GM18873 (cell line): ENCODE measurements at regions not wholly inside any gene's neighbourhood (a gene's known extent, or its start where the extent isn't known, plus 50 kb on each side); places are given as distances from the start of the nearest gene placed in this dataset.
"Not testable (repeated sequence)": the region's sequence is repeated elsewhere in the genome, so short reads cannot be mapped to it uniquely, and the experiment has no call there.

Experiments used
- ATAC-seq: cut with Tn5 transposase; IDR thresholded peaks from one replicate; pipeline ENCODE4 v1.9.1; 2021; ENCODE audit warnings: mild to moderate bottlenecking, moderate library complexity, moderate number of reproducible peaks; ENCODE audit not compliant: unreplicated experiment, low FRiP score

GRCh38 chr6:151671195-151671594, 136.3 kb upstream of the ESR1 start:
- no peak for ATAC-seq

DNA sequence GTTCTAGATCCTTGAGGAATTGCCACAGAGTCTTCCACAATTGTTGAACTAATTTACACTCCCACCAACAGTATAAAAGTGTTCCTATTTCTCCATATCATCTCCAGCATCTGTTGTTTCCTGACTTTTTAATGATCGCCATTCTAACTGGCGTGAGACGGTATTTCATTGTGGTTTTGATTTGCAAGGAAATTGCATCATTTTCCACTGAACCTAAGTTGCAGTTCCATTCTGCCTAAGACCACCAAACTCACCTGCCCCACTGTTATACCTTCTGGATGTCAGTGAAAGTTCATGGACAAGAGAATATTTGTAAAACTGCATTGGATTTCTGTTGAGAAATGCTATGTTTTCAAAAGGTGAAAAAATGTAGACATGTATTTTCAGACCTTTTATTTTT, 132.9 kb upstream of the ESR1 start:
- ATAC-seq, result no peak

DNA sequence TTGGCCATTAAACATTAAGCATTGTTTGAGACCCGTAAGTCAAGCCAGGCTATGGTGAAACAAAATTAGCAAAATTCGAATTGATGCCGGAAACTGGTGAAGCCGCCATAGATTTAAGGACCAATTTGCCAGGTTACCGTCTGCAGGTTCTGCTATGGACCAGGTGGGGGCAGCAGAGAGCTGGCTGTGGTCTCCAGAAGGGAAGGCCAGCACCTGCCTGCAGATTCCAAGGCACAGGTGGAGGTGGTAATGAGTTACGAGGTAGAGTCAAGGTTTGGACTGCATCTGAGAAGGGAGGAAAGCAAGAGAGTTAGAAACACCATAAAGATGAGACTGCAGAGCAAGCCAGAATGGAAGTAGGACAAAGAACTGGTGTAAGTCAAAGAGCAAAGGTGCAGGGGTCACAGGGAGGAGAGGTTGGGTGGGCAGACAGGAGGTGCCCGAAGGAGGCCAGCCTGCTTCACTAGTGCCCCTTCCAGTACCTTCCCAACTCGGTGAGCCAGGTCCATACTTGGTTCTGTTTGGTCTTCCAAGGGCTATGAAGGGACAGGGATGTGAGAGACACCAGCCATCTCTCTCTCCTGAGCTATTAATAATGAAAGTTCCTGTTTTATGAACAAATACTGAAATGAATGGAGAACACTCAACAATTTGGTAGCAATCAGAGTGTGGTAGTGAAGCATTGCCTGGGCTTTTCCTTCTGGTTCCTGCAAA, 131.6 kb upstream of the ESR1 start:
- ATAC-seq, result peak; percentile 84

DNA sequence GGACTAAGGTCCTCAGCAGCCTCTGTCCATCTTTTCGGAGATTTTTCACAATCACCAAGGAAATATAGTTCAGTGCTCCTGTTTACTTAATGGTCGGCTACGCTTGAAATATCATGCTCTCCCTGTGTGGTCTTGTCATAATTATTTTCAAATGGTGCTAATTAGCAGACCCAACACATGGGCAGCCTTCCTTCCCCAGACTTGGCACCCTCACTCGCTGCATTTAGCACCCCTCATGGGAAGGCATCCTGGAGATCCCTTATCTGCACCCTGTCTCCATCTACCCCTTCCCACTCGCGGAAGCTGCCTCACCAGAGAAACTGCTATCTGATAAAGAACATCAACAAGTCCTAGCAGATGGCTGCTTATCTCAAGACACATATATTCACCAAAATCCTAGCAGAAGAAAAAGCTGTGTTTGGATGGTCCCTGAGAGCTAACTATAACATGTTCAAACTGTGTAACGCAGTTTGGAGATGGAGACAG, 131.0 kb upstream of the ESR1 start:
- no peak for ATAC-seq

- ATAC-seq, result no peak
Observed at GRCh38 chr6:151677404-151677803, 130.1 kb upstream of the ESR1 start.

- ATAC-seq, result no peak
Observed at GRCh38 chr6:151679081-151679480, 128.4 kb upstream of the ESR1 start.

DNA sequence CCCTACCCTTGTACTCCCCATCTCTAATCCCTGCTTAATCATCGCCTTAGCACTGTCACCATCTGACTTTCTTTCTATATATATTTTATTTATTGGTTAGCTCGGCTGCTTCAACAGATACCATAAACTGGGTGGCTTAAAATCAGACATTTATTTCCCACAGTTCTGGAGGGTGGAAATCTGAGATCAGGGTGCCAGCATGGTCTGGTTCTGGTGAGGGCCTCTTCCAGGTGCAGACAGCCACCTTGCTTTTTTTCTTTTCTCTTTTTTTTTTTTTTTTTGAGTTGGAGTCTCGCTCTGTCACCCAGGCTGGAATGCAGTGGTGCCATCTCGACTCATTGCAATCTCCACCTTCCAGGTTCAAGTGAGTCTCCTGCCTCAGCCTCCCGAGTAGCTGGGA, 127.5 kb upstream of the ESR1 start:
- ATAC-seq, result no peak

DNA sequence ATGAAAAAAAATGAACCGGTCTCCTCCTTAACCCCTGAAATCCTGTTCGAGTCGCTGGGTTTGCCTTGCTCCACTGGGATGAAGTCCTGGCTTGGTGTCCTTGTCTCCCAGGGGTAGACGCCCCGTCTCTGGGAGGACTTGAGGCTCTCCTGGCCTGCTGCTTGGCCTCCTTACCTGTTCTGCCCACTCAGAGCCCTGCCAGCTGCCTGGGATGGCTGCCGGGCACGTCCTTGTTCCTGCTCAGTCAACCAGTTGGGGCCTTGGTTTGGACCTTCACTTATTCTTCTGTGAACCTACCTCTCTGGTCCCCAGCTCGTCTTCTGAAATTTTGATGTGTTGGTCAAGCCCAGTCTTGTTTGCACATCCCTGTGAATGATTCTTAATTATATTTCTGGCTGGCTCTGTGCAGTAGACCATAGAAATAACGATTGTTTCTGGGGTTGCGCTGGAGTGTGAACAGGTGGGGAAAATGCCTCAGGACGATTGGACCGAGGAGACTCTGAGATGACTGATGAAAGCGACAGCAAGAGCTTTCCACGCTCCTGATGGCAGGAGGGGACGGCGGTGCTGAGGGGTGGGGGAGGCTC, 126.5 kb upstream of the ESR1 start:
- no peak for ATAC-seq

DNA sequence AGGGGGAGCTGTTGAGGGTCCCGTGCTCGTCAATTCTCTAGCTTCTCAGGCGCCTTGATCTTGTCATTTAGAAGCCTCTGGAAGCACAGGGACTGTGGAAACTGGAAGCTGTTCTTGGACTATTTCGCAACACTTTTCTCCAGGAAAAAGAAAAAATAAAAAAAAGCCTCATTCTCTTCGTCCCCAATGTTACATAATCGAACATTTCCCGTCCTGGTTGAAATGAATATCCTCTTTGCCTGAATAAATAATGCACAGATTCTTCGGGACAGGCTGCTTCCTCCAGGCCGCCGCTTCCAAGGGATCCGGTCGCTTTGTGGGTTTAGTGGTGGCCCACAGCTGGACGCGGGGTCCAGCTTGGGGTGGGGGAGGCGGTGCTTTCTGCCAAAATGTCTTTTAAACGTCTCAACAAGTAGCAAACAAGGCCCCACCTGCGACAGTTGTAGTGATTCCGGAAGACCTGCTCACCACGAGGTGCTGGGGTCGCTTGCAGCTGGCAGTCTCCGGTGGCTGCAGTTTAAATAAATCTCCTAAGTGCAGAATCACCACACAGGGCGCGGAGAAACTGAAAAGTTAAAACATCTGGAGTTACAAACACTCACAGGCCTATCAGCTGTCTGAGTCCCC, 125.9 kb upstream of the ESR1 start:
- no peak for ATAC-seq

DNA sequence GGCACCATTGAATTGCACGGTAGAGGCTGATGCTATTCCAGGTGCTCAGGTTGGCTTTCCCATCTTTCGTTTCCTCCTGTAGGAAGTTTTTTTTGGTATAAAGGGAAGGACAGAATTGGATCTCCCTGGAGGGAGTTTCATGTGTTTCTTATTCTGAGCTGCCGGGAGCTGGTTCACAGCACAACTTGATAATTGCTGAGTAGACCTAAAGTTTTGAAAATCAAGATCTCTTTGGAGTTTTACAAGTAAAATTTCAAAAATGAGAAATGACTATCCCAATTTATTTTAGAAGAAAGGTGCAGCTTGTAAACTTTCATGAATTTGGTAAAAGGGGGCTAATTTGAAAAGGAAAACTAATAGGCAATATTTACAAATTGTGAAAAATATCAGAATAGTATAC, 125.2 kb upstream of the ESR1 start:
- ATAC-seq, result no peak

DNA sequence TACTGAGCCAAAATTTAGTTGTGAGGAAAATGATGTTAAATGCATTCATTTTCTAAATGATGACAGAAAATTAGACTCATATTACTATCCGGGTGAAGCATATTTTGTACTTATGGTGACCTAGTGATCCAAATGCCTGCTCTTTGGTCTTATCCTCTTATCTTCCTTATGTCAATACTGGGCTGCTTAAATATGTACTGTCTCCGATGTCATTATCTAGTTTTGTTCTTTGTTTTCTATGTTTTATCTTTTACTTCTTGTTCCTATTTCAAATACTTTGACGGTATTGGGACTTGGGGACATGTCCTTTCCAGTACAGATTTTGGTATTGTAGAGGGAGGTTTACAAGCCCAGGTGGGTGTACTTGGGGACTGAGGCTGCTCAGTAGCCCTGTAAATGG, 124.6 kb upstream of the ESR1 start:
- ATAC-seq, result no peak

DNA sequence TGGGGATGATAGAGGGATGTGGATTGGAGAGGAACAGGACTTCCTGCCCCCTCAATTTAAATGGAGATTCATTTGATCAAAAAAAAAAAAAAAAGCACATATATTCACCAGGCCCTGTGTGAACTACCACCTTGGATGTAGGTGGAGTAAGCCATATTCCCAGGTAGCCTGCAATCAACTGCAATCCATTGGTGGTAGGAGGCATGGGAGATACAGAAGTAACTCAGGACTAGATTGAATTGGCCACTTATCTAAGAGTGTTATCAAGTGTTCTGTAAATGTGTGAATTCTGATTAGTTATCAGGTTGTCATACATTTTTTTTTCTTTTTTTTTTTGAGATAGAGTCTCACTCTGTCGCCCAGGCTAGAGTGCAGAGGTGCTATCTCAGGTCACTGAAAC, 124.1 kb upstream of the ESR1 start:
- no peak for ATAC-seq

DNA sequence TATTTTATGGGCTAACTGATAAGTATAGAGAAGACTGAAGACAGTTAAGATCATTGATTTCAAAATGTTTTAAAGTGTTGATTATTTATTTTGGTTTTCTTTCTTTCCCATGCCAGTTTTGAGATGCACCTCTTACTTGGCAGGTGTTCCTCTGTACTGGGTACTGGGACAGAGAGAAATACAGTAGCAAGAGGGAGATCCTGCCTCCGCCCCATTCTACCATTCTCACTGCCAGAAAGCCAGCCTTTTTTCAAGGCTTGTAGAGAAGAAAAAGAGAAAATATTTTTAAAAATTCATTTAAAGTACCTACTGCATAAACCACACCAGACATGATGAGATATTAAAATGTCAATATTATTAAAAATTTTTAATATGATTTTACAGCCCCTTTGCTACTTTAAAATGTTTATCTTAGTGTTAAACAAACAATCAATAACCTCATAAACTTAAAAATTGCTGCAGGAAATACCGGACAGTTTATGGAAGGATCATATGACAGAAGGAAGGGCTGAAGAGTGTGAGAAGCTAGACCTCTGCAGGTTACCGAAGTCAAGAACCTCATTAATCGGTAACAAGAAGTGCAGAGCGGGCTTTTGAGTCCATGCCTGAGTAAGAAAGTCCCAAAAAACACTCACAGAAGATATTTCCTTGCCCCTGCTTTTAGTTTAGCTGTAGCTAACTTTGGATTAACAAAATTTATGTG, 117.8 kb upstream of the ESR1 start:
- no peak for ATAC-seq

DNA sequence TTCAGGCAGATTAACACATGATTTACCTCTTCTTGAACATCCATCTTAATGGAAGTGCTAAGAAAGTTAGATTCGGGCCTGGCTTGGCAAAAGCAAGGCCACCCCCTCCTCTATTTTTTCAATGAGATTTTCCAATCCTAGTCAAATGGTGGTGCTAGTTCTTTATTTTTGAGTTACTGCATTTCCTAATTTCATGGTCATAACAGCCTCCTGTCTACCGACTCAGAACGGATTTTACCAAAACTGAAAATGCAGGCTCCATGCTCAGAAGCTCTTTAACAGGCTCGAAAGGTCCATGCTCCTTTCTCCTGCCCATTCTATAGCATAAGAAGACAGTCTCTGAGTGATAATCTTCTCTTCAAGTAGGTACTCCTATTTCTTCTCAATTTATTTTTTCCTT, 117.2 kb upstream of the ESR1 start:
- ATAC-seq, result no peak

- peak; percentile 99 for ATAC-seq
Observed at GRCh38 chr6:151690768-151691562, 116.5 kb upstream of the ESR1 start.

DNA sequence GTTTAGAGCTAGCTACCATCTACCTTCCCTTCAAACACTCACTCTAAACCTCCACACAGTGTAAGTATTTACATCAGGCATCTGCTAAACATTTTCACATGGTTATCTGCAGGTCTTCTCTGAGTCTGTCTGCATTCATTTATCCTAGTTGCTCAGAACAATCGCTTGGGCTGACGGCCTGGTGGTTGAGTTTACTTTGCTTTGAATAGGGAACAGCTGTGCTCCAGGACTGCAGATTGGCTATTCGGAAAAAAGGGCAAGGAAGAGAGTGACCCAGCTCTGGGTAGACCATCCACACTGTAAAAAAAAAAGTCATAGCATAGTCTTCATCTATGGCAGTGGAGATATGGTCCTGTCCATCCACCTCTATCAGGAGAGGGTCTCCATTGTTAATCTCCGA, 115.3 kb upstream of the ESR1 start:
- ATAC-seq, result no peak

DNA sequence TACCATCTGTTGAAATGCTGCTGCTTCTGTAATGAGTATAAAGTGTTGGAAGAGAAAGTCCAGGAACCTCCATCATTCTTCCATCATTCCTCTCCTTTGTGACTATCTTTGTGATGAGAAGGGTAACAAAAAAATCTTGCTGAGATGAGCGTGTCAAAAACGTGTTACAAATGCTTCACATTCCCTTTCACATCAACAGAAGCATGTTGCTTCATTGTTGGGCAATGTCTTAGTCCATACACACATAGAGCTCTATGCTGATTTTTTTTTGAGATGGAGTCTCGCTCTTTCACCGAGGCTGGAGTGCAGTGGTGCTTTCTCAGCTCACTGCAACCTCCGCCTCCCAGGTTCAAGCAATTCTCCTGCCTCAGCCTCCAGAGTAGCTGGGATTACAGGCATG, 114.1 kb upstream of the ESR1 start:
- no peak for ATAC-seq

GRCh38 chr6:151695156-151695555, 112.3 kb upstream of the ESR1 start:
- no peak for ATAC-seq

GRCh38 chr6:151696302-151696701, 111.2 kb upstream of the ESR1 start:
- not testable (repeated sequence) for ATAC-seq

DNA sequence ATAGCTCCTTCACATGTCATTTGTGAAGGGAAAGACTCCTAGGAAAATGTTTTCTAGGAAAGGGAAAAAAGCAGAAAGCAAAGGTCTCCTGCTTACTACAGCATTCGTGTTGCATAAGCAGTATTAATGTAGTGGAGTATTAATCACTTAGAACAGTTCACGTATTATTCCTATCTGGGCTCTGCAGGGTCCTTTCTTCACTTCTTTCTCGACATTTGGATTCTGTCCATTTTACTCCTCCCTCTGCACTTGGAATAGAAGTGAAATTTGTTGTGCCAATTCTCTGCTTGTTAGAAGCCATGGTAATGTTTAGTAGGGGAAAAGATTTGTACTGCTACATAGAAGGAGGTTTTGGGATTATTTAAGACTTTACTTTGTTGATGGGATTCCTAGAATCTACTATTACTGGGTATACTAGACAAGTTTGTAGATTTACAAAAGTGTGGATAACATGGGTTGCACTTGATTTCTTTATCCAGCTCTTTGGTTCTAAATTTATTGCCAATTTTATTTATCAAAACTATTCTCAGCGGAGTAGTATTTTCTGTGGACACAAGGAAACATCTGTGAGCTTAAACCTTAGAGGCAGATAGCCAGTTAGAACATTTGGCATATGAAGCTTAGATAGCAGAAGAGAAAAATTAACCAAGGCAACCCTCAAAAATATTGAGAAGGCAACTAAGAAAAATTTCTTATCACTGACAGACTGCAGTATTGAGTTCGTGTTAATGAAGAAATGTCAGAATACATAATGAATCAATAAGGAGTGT, 108.4 kb upstream of the ESR1 start:
- ATAC-seq, result no peak
